HG03457 (cell line): ENCODE measurements at regions not wholly inside any gene's neighbourhood (a gene's known extent, or its start where the extent isn't known, plus 50 kb on each side); places are given as distances from the start of the nearest gene placed in this dataset.

ENCODE experiments used
- ATAC-seq: cut with Tn5 transposase; IDR thresholded peaks from one replicate; pipeline ENCODE4 v1.9.1; 2021; ENCODE audit warnings: moderate number of reproducible peaks; ENCODE audit not compliant: unreplicated experiment

GRCh38 chr2:18903750-18904149 lies 314.4 kb upstream of the NT5C1B start:
- ATAC-seq, result peak; percentile 97

GRCh38 chr2:18901242-18901641 lies 311.9 kb upstream of the NT5C1B start:
- ATAC-seq, result no peak

DNA sequence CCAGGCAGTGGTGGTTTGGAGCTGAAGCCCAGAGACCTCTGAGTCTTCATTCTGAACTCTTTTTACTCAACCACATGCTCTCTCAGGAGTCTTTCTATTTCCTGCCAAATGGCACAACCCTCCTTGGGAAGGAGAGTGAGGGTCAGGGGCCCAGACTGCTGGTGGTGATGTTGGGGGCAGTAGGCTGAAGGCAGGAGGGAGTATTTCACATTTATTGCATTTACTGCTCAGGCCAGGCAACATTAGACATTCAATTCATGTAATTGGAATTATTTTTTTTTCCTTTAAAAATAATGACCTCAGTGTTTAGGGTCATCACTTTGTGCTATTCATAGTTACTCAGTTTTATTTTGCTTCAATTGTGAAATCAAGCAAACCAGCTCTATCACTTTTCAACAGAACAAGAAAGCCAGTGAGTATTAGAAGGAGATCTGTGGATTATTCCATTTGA lies 311.3 kb upstream of the NT5C1B start:
- no peak for ATAC-seq

- no peak for ATAC-seq
These were observed 310.4 kb upstream of the NT5C1B start for GRCh38 chr2:18899725-18900124.

- no peak for ATAC-seq
These were observed 308.9 kb upstream of the NT5C1B start for GRCh38 chr2:18898271-18898670.

DNA sequence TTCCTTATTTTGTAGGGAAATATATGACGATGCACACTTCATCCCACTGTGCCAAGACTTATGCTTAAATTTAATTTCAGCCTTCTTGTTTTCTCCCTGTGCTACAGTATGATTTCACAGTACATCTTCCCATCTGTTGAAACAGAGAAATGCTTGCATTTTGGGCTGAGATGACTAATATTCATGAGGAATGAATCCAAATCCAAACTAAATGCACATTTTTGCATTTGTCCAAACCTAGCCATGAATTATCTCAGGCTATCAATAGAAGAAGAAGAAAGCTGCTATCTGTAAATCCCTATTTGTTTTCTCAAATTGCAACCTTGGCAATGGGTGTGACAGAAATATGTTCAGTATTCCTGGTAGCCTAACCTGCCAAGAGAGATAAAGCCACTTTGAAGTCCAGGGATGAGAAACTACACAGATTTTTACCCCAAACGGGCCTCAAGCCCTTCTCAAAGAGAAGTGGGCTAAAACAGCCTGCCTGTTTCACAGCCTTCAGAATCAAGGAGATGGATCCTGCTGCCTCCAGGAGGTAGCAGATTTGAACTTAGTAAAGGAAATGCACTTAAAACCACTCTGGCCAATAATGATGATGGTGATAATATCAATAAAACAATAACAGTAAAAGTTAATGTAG lies 306.9 kb upstream of the NT5C1B start:
- ATAC-seq, result no peak

- no peak for ATAC-seq
These were observed 302.4 kb upstream of the NT5C1B start for GRCh38 chr2:18891600-18892345.

DNA sequence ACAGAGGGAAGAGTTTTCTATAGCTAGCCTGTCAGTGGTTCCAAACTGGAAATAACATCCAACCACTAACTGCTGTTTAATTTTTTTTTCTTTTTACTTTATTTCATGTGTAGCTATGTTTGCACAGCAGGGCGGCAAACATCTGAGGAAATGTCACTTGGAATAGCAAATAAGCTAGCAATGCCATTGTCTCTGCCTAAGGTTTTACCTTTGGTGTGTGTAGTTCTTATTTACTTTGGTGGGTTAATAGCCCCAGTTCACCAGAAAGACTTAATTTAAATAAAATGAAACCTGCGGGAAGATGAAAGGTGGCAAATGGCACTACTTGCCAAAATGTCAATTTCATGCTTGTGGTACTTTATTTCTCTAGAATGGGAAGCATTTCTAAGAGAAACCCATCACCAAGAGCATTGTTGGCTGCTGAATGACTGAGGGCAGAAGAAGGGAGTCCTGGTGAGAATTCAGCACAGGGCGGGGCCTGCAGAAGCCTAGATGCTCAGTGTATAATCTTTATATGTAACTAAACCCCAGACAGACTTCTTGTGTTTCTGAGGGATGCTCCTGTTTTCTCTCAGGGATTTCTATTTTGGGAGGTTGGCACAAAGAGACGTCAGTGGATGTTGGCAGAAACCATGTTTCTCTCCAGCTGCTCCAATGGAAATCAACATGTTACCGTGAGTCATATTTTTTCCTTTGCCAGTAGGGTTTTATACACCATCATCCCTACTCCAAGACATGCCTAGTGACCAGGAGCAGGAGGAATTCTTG lies 300.4 kb upstream of the NT5C1B start:
- ATAC-seq, result no peak

DNA sequence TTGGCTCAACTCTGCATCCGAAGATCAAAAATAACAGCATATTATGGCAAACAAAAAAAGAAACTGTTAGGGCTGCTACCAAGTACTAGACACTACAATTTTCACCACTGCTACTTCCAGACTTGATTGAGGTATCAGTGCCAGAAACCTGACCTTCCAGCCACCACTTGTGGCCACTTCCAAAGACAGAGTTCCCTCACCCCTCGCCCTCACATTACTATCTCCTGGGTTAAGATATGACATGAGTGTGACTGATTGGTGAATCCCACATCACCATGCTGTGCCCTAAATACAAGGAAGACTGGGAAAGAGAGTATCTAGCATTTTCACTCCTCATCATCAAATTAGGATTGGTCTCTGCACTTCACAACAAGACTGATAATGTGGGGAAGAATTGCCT lies 296.1 kb upstream of the NT5C1B start:
- ATAC-seq, result no peak

- ATAC-seq, result no peak
These were observed 294.5 kb upstream of the NT5C1B start for GRCh38 chr2:18883616-18884456.

DNA sequence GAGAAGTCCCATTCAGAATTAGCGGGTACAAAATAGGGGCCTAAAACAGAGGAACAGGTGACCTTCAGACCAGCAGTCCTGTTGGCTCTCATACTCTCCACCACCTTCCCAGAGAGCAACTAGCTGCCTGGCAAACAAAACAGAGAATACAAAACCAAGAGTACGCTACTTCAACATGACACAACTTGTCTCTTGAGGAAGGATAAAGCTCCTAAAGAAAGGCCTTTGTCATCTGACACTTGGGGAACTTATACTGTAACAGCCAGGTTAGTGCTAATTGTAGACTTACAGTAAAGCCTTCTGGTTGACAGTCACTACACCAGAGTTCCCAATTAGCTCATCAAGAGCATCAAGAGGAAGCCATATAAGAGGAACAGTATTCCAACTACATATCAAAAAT lies 282.1 kb upstream of the NT5C1B start:
- ATAC-seq, result no peak

DNA sequence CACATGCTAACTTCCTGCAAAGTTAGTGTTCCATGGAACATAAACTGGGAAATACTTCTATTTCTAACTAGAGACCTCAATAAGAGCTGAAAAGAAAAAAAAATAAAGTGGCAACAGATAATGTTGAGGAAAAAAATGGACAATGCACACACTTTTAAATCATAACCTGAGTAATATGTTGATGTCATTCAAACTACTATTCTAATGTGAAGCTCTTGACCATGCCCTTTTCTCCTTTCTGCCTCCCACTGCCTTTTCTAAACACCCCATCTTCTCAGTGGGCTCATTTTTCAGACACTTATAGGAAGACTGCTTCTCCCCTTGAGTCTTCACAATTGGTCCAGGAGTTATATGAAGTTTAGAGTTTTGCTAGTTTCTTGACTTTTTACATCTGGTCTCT lies 280.9 kb upstream of the NT5C1B start:
- no peak for ATAC-seq

GRCh38 chr2:18861951-18862350 lies 272.6 kb upstream of the NT5C1B start:
- ATAC-seq, result no peak

DNA sequence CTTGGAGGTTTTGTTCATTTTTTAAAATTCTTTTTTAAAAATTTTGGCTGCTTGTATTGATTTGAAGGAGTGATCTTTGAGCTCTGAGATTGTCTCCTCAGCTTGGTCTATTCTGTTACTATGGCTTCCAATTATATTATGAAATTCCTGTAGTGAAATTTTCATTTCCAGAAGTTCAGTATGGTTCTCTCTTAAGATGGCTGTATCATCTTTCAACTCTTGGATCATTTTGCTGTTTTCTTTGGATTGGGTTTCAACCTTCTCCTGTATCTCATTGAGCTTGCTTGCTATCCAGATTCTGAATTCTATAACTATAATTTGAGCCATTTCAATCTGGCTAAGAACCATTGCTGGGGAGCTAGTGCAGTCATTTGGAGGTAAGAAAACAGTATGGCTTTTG lies 270.8 kb upstream of the NT5C1B start:
- ATAC-seq, result no peak

GRCh38 chr2:18856765-18857164 lies 267.4 kb upstream of the NT5C1B start:
- ATAC-seq, result no peak

DNA sequence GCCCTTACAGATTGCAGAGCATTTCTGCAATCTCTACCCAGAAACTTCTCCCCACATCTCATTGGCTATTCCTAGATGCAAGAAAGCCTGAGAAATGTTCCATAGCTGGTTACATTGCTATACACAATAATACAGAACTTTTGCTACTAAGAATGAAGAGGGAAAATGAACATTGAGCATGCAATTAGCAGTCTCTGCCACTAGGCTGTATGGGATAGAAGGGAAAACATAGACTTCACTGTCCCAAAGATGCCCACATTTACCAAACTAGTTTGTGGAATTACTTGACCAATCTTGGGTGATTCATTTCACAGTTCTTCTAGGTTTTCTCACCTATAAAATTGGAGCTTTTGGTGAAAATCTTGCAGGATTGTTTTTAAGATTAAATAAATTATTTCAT lies 265.7 kb upstream of the NT5C1B start:
- no peak for ATAC-seq

DNA sequence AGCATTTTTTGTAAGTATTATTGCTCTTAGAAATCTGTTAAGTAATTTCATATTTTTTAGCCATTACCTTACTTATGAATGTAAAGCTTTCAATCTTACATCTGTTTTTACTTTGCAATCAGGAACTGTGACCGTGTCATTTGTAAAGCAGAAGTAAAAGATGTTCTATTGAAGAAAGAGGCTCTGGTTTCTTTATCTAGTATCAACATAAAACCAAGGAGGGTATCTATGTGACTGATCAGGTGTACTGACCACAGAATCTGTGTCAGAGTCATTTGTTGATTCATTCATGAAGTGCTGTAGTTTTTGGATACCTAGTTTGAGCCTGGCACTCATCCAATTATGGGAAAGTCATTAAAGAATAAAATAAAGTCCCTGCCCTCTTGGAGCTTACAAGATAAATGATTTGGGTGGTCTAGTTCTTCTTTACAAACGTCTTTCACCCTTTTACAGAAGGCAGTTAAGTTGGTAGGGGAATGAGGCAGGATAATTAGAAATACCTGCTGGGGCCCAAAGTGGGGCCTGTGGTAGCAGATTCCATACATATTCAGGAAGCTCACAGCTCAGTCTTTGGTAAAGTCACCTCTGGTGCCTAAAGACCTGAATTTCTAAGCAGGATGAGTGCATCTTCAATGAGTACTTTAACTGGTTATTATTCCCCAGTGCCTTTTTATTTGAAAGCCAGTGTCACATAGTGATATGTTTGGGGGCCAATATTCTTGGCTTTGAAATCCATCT lies 260.6 kb upstream of the NT5C1B start:
- ATAC-seq, result peak; percentile 76

DNA sequence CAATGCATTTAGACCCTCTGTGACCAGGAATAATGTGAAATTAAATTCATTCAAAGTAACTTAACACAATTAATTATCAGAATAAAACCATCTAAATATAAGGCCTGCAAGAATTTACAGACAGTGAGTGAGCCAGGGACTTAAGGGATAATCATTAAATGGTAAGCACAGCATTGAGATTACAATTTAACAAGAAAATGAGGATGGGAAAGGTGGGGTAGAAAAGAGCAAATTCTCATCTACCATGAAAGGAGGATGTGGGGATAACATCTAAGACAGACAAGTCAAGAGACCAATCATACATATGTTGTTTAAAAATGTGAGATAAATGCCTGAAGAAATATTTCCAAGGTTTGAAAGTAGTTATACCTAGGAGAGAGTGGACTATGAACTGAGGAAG lies 259.3 kb upstream of the NT5C1B start:
- no peak for ATAC-seq

- no peak for ATAC-seq
These were observed 256.6 kb upstream of the NT5C1B start for GRCh38 chr2:18845854-18846445.

- no peak for ATAC-seq
These were observed 253.5 kb upstream of the NT5C1B start for GRCh38 chr2:18842836-18843235.
